ENCODE measurements at regions not wholly inside any gene's neighbourhood (a gene's known extent, or its start where the extent isn't known, plus 50 kb on each side); places are given as distances from the start of the nearest gene placed in this dataset.

DNA sequence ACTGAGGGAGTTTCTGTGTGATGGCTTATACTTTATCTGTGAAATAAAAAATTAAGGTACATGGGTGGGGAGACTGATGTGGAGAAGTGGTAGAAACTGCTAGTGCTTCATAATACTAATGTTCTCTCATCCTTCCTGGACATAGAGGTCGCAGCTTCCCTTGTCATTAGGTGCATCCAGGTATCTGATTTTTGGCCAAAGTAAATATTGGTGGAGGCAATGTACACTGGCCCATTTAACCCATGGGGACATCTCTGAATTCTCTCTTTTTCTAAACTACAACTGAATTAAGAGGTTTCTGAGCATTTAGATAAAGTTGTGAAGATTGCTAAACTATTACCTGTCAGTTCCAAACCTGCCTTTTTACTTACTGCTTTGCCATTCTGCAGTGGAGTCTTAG, 140.9 kb upstream of the CHORDC1 start:
- Histone ChIP-seq H3K4me3 (no peak overlapping the region), H3K27me3 (no peaks in the 10 kb centered on the region), H3K27ac (replicated peaks in 1 of 4) (no peak overlapping the region), H3K9me3 (peaks cover 0 to 5% (median 0%) of the 10 kb centered on the region in 4 donors), H3K4me1 (no peaks in the 10 kb centered on the region), H3K36me3 (no peaks in the 10 kb centered on the region)
- 84% methylated on average over 1 of the region's 1 CpG for WGBS
- intact Hi-C loops (cut with DNase I), result no loop called here
- no peak for DNase-seq (ENCODE audit: extremely low spot score)
- TF ChIP-seq EP300 (IDR thresholded peaks at IDR 0.05) (no peak), POLR2A (IDR thresholded peaks at IDR 0.05; ENCODE audit: low read depth) (no peak), POLR2AphosphoS5 (IDR thresholded peaks at IDR 0.05) (no peak)
- TF ChIP-seq, protein P1, sequence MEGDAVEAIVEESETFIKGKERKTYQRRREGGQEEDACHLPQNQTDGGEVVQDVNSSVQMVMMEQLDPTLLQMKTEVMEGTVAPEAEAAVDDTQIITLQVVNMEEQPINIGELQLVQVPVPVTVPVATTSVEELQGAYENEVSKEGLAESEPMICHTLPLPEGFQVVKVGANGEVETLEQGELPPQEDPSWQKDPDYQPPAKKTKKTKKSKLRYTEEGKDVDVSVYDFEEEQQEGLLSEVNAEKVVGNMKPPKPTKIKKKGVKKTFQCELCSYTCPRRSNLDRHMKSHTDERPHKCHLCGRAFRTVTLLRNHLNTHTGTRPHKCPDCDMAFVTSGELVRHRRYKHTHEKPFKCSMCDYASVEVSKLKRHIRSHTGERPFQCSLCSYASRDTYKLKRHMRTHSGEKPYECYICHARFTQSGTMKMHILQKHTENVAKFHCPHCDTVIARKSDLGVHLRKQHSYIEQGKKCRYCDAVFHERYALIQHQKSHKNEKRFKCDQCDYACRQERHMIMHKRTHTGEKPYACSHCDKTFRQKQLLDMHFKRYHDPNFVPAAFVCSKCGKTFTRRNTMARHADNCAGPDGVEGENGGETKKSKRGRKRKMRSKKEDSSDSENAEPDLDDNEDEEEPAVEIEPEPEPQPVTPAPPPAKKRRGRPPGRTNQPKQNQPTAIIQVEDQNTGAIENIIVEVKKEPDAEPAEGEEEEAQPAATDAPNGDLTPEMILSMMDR (IDR thresholded peaks at IDR 0.05), result no peak

DNA sequence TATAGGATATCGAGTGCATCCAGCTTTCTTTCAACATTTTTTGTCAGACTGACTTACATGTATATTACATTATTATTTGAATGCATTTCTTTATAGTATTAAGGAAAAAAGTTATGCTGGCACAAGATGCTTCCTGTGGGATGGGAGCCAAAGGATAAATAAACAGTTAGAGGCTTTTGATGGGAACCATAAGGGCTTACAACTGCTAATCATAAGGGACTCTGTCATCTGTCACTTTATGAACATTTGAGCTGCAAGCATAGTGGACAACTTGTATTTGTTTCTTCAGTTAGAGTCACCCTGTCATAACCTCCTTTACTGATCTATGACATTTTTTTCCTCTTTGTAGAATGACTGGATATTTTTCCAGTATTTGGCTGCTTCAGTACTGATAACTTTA, 132.4 kb upstream of the CHORDC1 start:
- H3K27me3 ChIP-seq, result no peaks in the 10 kb centered on the region
- H3K9me3 ChIP-seq, result peaks cover 0 to 4% (median 0%) of the 10 kb centered on the region in 4 donors
- H3K36me3 ChIP-seq, result no peaks in the 10 kb centered on the region
- H3K4me3 ChIP-seq, result no peak overlapping the region
- 52% methylated on average over 1 of the region's 1 CpG for WGBS
- DNase-seq (ENCODE audit: extremely low spot score), result no peak
- H3K27ac ChIP-seq (replicated peaks in 1 of 4), result no peak overlapping the region
- TF ChIP-seq POLR2A (IDR thresholded peaks at IDR 0.05; ENCODE audit: low read depth), result no peak
- TF ChIP-seq, protein P1 (IDR thresholded peaks at IDR 0.05), result no peak
- no peak for TF ChIP-seq POLR2AphosphoS5 (IDR thresholded peaks at IDR 0.05)
- TF ChIP-seq EP300 (IDR thresholded peaks at IDR 0.05), result no peak
- intact Hi-C loops (cut with DNase I), result no loop called here
- no peaks in the 10 kb centered on the region for H3K4me1 ChIP-seq

DNA sequence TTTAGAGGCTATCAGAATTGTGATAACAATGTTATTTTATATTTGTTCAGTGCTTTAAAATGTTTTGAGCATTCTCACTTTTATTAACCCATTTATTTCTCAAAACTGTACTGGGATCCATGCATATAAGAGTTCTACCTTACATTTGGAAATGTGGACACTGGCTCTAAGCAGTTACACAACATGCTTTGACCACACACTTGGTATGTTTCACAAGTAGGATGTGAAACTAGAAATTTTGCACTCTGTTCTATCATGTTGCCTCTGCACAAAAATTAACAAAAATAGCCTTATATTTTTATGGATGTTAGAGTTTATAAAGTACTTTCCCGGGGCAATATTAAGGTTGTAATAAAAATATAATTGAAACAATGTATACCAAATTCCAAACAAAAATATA, 126.9 kb upstream of the CHORDC1 start:
- no peak for TF ChIP-seq EP300 (IDR thresholded peaks at IDR 0.05)
- TF ChIP-seq, protein P1 (IDR thresholded peaks at IDR 0.05), result no peak
- DNase-seq (ENCODE audit: extremely low spot score), result no peak
- intact Hi-C loops (cut with DNase I), result no loop called here
- H3K9me3 ChIP-seq, result no peaks in the 10 kb centered on the region
- H3K36me3 ChIP-seq, result no peaks in the 10 kb centered on the region
- H3K4me3 ChIP-seq, result no peak overlapping the region
- H3K27me3 ChIP-seq, result no peaks in the 10 kb centered on the region
- 80% methylated on average over 1 of the region's 1 CpG for WGBS
- no peak overlapping the region for H3K27ac ChIP-seq (replicated peaks in 1 of 4)
- H3K4me1 ChIP-seq, result no peaks in the 10 kb centered on the region

DNA sequence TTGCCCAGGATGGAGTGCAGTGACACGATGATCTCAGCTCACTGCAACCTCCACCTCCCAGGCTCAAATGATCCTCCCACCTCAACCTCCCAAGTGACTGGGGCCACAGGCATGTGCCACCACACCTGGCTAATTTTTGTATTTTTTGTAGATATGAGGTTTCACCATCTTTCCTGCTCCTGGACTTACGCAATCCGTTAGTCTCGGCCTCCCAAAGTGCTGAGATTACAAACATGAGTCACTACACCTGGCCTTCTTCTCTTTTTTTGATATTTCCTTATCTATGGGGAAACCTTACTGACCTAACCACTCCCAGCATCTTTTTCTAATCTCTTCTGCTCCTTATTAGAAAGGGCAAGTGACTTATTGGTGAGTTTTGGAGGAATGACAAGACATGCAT, 121.7 kb upstream of the CHORDC1 start:
- intact Hi-C loops (cut with DNase I), result no loop called here
- DNase-seq (ENCODE audit: extremely low spot score), result no peak
- TF ChIP-seq EP300 (IDR thresholded peaks at IDR 0.05), result no peak
- TF ChIP-seq POLR2A (IDR thresholded peaks at IDR 0.05; ENCODE audit: low read depth), result no peak
- TF ChIP-seq, protein P1 (IDR thresholded peaks at IDR 0.05), result no peak
- TF ChIP-seq POLR2AphosphoS5 (IDR thresholded peaks at IDR 0.05), result no peak
- Histone ChIP-seq H3K9me3 (no peaks in the 10 kb centered on the region), H3K27ac (replicated peaks in 1 of 4) (no peak overlapping the region), H3K4me1 (no peaks in the 10 kb centered on the region), H3K4me3 (no peak overlapping the region), H3K36me3 (no peaks in the 10 kb centered on the region), H3K27me3 (no peaks in the 10 kb centered on the region)
- WGBS, result 89% methylated on average over 4 of the region's 4 CpGs

DNA sequence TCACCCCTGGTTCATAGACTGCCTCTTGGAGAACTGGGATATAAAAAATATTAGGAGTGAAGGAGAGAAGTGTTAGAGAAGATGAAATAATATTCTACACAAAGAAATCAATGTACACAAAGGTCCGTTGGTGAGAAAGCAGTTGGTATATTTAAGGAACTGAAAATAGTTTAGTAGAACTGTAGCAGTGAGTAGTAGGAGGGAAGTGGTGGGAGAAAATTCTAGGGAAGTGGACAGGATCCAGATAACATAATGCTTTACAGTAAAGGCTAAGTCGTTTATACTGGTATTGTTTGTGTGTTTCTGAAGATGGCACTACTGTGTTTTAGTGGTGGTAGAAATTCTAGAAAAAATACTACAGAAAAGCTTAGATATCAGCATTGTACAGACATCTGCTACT, 120.8 kb upstream of the CHORDC1 start:
- TF ChIP-seq, protein P1 (IDR thresholded peaks at IDR 0.05), result no peak
- no peak for TF ChIP-seq POLR2AphosphoS5 (IDR thresholded peaks at IDR 0.05)
- TF ChIP-seq EP300 (IDR thresholded peaks at IDR 0.05), result no peak
- TF ChIP-seq POLR2A (IDR thresholded peaks at IDR 0.05; ENCODE audit: low read depth), result no peak
- Histone ChIP-seq H3K27ac (replicated peaks in 1 of 4) (no peak overlapping the region), H3K4me1 (no peaks in the 10 kb centered on the region), H3K4me3 (no peak overlapping the region), H3K36me3 (no peaks in the 10 kb centered on the region), H3K27me3 (no peaks in the 10 kb centered on the region), H3K9me3 (no peaks in the 10 kb centered on the region)
- intact Hi-C loops (cut with DNase I), result no loop called here
- WGBS, result 31% methylated on average over 2 of the region's 2 CpGs
- DNase-seq (ENCODE audit: extremely low spot score), result no peak
